ENCODE measurements at regions not wholly inside any gene's neighbourhood (a gene's known extent, or its start where the extent isn't known, plus 50 kb on each side); places are given as distances from the start of the nearest gene placed in this dataset.

DNA sequence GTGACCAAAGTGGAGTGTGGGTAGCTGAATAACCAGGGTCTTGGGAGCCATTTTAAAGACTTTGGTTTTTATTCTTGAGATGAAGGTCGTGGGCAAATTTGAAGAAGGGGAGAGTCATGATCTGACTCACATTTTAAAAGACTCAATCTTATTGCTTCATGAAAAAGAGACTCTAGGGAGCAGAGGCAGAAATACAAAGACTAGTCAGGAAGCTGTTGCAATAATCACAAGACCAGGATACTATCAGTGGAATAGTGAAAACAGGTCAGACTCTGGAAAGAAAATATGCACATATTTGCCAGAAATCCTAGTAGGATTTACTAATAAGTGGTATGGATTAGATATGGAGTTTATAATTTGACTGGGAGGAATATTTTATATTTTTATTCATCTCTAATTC, 448.4 kb downstream of the RAPGEF2 start:
- no peak overlapping the region for H3K4me2 ChIP-seq (ENCODE audit: insufficient read depth, low read length)
- no peaks in the 10 kb centered on the region for H3K79me2 ChIP-seq (ENCODE audit: insufficient read depth, low read length)
- ATAC-seq (ENCODE audit: insufficient read depth, low read depth) (no peak), DNase-seq (no peak)
- H3K27me3 ChIP-seq (ENCODE audit: insufficient read depth, low read length, poor library complexity): no peaks in the 10 kb centered on the region
- no peaks in the 10 kb centered on the region for H3K9me3 ChIP-seq (ENCODE audit: insufficient read depth, low read length, severe bottlenecking)
- H3K9ac ChIP-seq (ENCODE audit: low read depth, low read length): no peak overlapping the region
- no peak overlapping the region for H2AFZ ChIP-seq (ENCODE audit: low read depth, low read length)
- H3K36me3 ChIP-seq (ENCODE audit: insufficient read depth, low read length): no peaks in the 10 kb centered on the region
- no peaks in the 10 kb centered on the region for H3K4me1 ChIP-seq (ENCODE audit: insufficient read depth, low read length)
- TF ChIP-seq EZH2 (IDR thresholded peaks at IDR 0.05; ENCODE audit: borderline replicate concordance, low read depth, low read length, severe bottlenecking): no peak
- TF ChIP-seq, protein P1, sequence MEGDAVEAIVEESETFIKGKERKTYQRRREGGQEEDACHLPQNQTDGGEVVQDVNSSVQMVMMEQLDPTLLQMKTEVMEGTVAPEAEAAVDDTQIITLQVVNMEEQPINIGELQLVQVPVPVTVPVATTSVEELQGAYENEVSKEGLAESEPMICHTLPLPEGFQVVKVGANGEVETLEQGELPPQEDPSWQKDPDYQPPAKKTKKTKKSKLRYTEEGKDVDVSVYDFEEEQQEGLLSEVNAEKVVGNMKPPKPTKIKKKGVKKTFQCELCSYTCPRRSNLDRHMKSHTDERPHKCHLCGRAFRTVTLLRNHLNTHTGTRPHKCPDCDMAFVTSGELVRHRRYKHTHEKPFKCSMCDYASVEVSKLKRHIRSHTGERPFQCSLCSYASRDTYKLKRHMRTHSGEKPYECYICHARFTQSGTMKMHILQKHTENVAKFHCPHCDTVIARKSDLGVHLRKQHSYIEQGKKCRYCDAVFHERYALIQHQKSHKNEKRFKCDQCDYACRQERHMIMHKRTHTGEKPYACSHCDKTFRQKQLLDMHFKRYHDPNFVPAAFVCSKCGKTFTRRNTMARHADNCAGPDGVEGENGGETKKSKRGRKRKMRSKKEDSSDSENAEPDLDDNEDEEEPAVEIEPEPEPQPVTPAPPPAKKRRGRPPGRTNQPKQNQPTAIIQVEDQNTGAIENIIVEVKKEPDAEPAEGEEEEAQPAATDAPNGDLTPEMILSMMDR (IDR thresholded peaks at IDR 0.05; ENCODE audit: borderline replicate concordance, extremely low read depth, low read length, poor library complexity, severe bottlenecking): no peak
- H4K20me1 ChIP-seq (ENCODE audit: insufficient read depth, low read length): no peaks in the 10 kb centered on the region
- no peak overlapping the region for H3K27ac ChIP-seq (ENCODE audit: low read length)
- no peak overlapping the region for H3K4me3 ChIP-seq (ENCODE audit: low read depth in 1 of 2, low read length in 2 of 2)

DNA sequence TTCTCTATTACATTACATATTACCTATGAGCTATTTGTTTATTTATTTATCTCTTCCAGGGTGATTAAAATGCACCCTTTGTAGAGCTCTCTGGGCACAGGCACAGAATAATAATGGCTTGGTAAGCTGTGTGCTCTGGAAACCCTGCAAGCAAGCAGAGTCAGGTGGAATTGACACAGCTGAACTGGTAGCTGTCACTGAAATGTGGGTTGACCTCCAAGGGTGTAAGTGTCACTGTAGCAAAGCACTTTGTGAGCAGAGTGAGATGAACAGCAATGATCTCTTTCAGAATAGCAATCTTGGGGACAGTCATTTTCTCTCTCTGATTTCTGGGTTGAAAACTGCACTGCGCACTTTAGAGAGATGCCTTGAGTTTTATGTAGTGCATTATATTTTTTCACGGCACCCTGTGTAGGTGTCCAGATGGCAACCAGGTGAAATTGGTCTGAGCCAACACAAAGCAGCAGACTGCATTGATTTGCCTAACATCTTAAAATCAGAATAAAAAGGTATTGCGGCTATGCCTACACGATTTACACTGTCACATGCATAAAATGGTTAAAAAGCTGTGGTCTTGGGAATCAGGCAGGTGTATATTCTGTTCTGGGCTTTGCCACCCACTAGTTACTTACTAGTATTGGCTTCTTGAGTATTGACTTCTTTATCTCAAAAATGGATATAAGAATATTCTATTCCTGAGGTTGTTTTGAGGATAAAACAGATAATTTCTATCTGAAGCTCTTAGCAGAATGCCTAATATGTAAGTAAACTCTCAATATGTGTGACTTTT, 450.3 kb downstream of the RAPGEF2 start:
- Histone ChIP-seq H2AFZ (ENCODE audit: low read depth, low read length) (no peak overlapping the region), H3K9ac (ENCODE audit: low read depth, low read length) (no peak overlapping the region), H3K27ac (ENCODE audit: low read length) (no peak overlapping the region), H3K4me3 (ENCODE audit: low read depth in 1 of 2, low read length in 2 of 2) (no peak overlapping the region), H3K36me3 (ENCODE audit: insufficient read depth, low read length) (no peaks in the 10 kb centered on the region), H3K4me1 (ENCODE audit: insufficient read depth, low read length) (no peaks in the 10 kb centered on the region), H3K79me2 (ENCODE audit: insufficient read depth, low read length) (no peaks in the 10 kb centered on the region), H4K20me1 (ENCODE audit: insufficient read depth, low read length) (no peaks in the 10 kb centered on the region), H3K4me2 (ENCODE audit: insufficient read depth, low read length) (no peak overlapping the region), H3K9me3 (ENCODE audit: insufficient read depth, low read length, severe bottlenecking) (no peaks in the 10 kb centered on the region), H3K27me3 (ENCODE audit: insufficient read depth, low read length, poor library complexity) (no peaks in the 10 kb centered on the region)
- no peak for TF ChIP-seq EZH2 (IDR thresholded peaks at IDR 0.05; ENCODE audit: borderline replicate concordance, low read depth, low read length, severe bottlenecking)
- TF ChIP-seq, protein P1 (IDR thresholded peaks at IDR 0.05; ENCODE audit: borderline replicate concordance, extremely low read depth, low read length, poor library complexity, severe bottlenecking): no peak
- DNase-seq (no peak), ATAC-seq (ENCODE audit: insufficient read depth, low read depth) (no peak)

DNA sequence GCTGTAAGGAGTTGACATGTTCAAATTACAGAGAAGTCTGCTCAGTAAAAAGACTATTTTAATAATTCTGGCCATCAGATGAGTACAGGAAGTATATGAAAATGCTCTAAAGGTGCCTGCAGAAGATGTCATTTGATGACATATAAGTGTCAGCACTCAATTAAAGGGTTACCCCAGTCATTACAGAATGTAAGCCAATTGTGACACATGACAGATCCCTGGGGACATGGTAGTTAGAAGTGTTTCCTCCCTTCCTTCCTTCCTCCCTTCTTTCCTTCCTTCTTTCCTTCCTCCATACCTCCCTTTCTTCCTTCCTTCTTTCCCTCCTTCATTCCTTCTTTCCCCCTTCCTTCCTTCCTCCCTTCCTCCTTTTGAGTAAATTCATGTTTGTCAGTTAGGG, 453.0 kb downstream of the RAPGEF2 start:
- H2AFZ ChIP-seq (ENCODE audit: low read depth, low read length): no peak overlapping the region
- H3K9ac ChIP-seq (ENCODE audit: low read depth, low read length): no peak overlapping the region
- H3K79me2 ChIP-seq (ENCODE audit: insufficient read depth, low read length): no peaks in the 10 kb centered on the region
- H3K4me3 ChIP-seq (ENCODE audit: low read depth in 1 of 2, low read length in 2 of 2): no peak overlapping the region
- H3K27ac ChIP-seq (ENCODE audit: low read length): no peak overlapping the region
- no peaks in the 10 kb centered on the region for H3K36me3 ChIP-seq (ENCODE audit: insufficient read depth, low read length)
- no peak for TF ChIP-seq EZH2 (IDR thresholded peaks at IDR 0.05; ENCODE audit: borderline replicate concordance, low read depth, low read length, severe bottlenecking)
- TF ChIP-seq, protein P1 (IDR thresholded peaks at IDR 0.05; ENCODE audit: borderline replicate concordance, extremely low read depth, low read length, poor library complexity, severe bottlenecking): no peak
- ATAC-seq (ENCODE audit: insufficient read depth, low read depth): no peak
- no peaks in the 10 kb centered on the region for H3K9me3 ChIP-seq (ENCODE audit: insufficient read depth, low read length, severe bottlenecking)
- H3K4me2 ChIP-seq (ENCODE audit: insufficient read depth, low read length): no peak overlapping the region
- H3K4me1 ChIP-seq (ENCODE audit: insufficient read depth, low read length): no peaks in the 10 kb centered on the region
- H4K20me1 ChIP-seq (ENCODE audit: insufficient read depth, low read length): no peaks in the 10 kb centered on the region
- H3K27me3 ChIP-seq (ENCODE audit: insufficient read depth, low read length, poor library complexity): no peaks in the 10 kb centered on the region
- no peak for DNase-seq
